Duodenal mucosa (tissue), 2 donors: ENCODE measurements at regions not wholly inside any gene's neighbourhood (a gene's known extent, or its start where the extent isn't known, plus 50 kb on each side); places are given as distances from the start of the nearest gene placed in this dataset.
"Not testable (repeated sequence)": the region's sequence is repeated elsewhere in the genome, so short reads cannot be mapped to it uniquely, and the experiment has no call there.

Experiments used
- H3K27ac ChIP-seq: one replicate; pipeline ENCODE4 v1.7.0; 2013; ENCODE audit warnings: low read depth, low read length
- H3K27me3 ChIP-seq, 2 donors: one replicate each; pipeline ENCODE4 v1.7.0; 2013; ENCODE audit warnings: low read length in 2 of 2, control low read depth in 1 of 2; ENCODE audit not compliant: insufficient read depth in 2 of 2, control insufficient read depth in 1 of 2
- H3K36me3 ChIP-seq, 2 donors: one replicate each; pipeline ENCODE4 v1.7.0; 2013; ENCODE audit warnings: low read length in 2 of 2, control low read depth in 1 of 2; ENCODE audit not compliant: insufficient read depth in 2 of 2, control insufficient read depth in 1 of 2
- H3K4me1 ChIP-seq, 2 donors: one replicate each; pipeline ENCODE4 v1.7.0; 2013; ENCODE audit warnings: low read length in 2 of 2, control low read depth in 1 of 2; ENCODE audit not compliant: insufficient read depth in 2 of 2, control insufficient read depth in 1 of 2
- H3K4me3 ChIP-seq, 2 donors: one replicate each; pipeline ENCODE4 v1.7.0; 2013; ENCODE audit warnings: low read length in 2 of 2, low read depth in 1 of 2
- H3K9ac ChIP-seq, 2 donors: one replicate each; pipeline ENCODE4 v1.7.0; 2013; ENCODE audit warnings: low read length in 2 of 2, low read depth in 1 of 2
- H3K9me3 ChIP-seq, 2 donors: one replicate each; pipeline ENCODE4 v1.7.0; 2013; ENCODE audit warnings: low read length in 2 of 2, control low read depth in 1 of 2; ENCODE audit not compliant: control insufficient read depth in 1 of 2

DNA sequence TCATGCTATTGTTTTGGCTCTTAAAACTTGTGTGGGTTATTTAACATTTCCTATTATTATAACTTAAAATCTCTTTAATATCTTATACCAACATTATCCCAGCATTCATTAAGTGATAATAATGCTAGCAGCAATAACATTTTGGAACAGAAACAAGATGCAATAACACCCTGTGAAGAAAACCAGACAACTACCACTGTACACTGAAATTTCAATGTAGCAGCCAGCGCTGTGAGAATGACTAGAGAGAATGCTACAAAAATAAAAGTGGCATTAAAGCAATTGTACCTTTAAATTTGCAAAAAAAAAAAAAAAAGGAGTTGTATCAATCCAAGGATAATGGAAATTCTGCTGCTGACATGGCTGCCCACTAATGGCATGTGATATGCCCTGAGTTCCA is 269.9 kb downstream of the TTC32 start:
- H3K4me1 ChIP-seq = no peaks in the 10 kb centered on the region
- no peak overlapping the region for H3K9ac ChIP-seq
- no peak overlapping the region for H3K4me3 ChIP-seq
- peaks cover 0 to 11% of the 10 kb centered on the region in 2 donors for H3K9me3 ChIP-seq
- H3K27ac ChIP-seq = no peak overlapping the region
- H3K36me3 ChIP-seq = no peaks in the 10 kb centered on the region
- H3K27me3 ChIP-seq = no peaks in the 10 kb centered on the region

DNA sequence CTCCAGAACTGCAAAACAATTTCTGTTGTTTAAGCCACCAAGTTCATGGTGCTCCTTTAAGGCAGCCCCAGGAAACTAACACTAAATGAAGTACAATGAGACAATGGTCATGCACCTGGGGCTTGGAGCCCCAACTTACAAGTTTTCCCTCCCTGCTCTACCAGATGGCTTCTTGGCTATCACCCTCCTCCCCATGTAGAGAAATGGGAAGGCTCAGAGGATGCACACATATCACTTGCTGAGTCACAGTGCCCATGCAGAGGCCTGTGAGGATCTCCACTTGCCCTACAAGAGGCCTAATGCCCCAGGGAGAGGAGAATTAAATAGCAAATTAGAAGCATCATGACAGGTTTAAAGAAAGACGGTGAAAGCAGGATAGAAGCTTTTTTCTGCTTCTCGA is 270.9 kb downstream of the TTC32 start:
- Histone ChIP-seq H3K4me1 (no peaks in the 10 kb centered on the region), H3K9me3 (peaks cover 4 to 12% of the 10 kb centered on the region in 2 donors), H3K36me3 (no peaks in the 10 kb centered on the region), H3K27ac (no peak overlapping the region), H3K4me3 (no peak overlapping the region), H3K27me3 (no peaks in the 10 kb centered on the region), H3K9ac (no peak overlapping the region)

- Histone ChIP-seq H3K9me3 (peaks cover 4 to 12% of the 10 kb centered on the region in 2 donors), H3K9ac (no peak overlapping the region), H3K4me1 (no peaks in the 10 kb centered on the region)
These were observed 268.9 kb upstream of the OSR1 start for GRCh38 chr2:19627359-19627758.

DNA sequence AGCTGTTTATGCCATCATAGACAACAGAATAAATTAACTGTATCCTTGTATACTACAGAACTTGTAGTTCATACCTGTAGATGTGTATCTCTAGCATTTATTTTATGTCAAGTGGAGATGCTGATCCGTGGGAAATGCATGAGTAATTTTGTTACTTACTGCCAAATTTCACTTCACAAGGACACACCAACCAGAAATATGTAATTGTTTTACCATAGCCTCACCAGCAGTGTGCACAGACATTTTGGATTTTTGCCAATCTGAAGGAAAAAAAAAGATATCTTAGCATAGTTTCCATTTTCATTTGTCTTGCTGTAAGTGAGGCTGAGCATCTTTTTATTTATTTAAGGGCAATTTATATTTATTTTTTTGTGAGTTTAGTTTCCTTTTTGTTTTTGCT is 265.1 kb upstream of the OSR1 start:
- peaks cover 8 to 12% of the 10 kb centered on the region in 2 donors for H3K9me3 ChIP-seq
- H3K27ac ChIP-seq = no peak overlapping the region
- H3K27me3 ChIP-seq = no peaks in the 10 kb centered on the region
- no peaks in the 10 kb centered on the region for H3K4me1 ChIP-seq
- no peak overlapping the region for H3K9ac ChIP-seq
- no peak overlapping the region for H3K4me3 ChIP-seq
- H3K36me3 ChIP-seq = no peaks in the 10 kb centered on the region

More at GRCh38 chr2:19627359-19627758, 268.9 kb upstream of the OSR1 start:
- no peaks in the 10 kb centered on the region for H3K27me3 ChIP-seq
- no peak overlapping the region for H3K27ac ChIP-seq
- H3K4me3 ChIP-seq = no peak overlapping the region
- H3K36me3 ChIP-seq = no peaks in the 10 kb centered on the region

GRCh38 chr2:19617257-19617848 is 258.9 kb upstream of the OSR1 start:
- H3K4me1 ChIP-seq = no peaks in the 10 kb centered on the region

DNA sequence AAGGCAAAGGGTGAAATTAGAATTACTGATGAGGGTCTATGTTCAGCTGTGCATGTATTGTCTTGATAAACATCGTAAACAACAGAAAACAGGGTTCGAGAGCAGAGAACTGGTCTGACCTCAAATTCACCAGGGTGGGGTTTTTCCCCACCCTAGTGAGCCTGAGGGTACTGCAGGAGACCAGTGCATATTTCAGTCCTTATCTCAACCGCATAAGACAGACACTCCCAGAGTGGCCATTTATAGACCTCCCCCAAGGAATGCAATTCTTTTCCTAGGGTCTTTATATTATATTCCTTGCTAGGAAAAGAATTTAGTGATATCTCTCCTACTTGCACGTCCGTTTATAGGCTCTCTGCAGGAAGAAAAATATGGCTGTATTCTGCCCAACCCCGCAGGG is 257.0 kb upstream of the OSR1 start:
- not testable (repeated sequence) for H3K4me1 ChIP-seq, H3K36me3 ChIP-seq, H3K27ac ChIP-seq, H3K27me3 ChIP-seq, H3K9ac ChIP-seq, H3K4me3 ChIP-seq
- H3K9me3 ChIP-seq = peaks cover 18 to 19% of the 10 kb centered on the region in 2 donors

More at GRCh38 chr2:19617257-19617848, 258.9 kb upstream of the OSR1 start:
- Histone ChIP-seq H3K9me3 (peaks cover 18 to 19% of the 10 kb centered on the region in 2 donors), H3K36me3 (no peaks in the 10 kb centered on the region), H3K9ac (no peak overlapping the region), H3K27me3 (no peaks in the 10 kb centered on the region), H3K27ac (no peak overlapping the region), H3K4me3 (no peak overlapping the region)

DNA sequence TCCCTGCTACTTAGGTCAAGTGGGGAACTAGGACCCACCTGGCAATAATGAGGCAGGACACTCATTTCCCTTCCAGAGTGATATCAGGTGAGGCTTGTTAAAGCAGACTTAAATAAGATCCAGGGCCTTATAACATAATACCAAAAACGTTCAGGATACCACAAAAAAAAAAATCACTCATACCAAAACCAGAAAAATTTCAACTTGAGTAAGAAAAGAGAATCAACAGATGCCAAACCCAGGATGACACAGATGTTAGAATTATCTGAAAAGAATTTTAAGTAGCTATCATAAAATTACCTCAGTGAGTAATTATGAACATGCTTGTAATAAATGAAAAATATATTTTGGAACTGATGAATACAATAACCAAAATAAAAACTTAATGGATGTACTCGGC is 255.6 kb upstream of the OSR1 start:
- no peaks in the 10 kb centered on the region for H3K27me3 ChIP-seq
- peaks cover 17 to 19% of the 10 kb centered on the region in 2 donors for H3K9me3 ChIP-seq
- no peak overlapping the region for H3K9ac ChIP-seq
- H3K36me3 ChIP-seq = no peaks in the 10 kb centered on the region
- no peak overlapping the region for H3K4me3 ChIP-seq
- H3K4me1 ChIP-seq = no peaks in the 10 kb centered on the region
- H3K27ac ChIP-seq = no peak overlapping the region

DNA sequence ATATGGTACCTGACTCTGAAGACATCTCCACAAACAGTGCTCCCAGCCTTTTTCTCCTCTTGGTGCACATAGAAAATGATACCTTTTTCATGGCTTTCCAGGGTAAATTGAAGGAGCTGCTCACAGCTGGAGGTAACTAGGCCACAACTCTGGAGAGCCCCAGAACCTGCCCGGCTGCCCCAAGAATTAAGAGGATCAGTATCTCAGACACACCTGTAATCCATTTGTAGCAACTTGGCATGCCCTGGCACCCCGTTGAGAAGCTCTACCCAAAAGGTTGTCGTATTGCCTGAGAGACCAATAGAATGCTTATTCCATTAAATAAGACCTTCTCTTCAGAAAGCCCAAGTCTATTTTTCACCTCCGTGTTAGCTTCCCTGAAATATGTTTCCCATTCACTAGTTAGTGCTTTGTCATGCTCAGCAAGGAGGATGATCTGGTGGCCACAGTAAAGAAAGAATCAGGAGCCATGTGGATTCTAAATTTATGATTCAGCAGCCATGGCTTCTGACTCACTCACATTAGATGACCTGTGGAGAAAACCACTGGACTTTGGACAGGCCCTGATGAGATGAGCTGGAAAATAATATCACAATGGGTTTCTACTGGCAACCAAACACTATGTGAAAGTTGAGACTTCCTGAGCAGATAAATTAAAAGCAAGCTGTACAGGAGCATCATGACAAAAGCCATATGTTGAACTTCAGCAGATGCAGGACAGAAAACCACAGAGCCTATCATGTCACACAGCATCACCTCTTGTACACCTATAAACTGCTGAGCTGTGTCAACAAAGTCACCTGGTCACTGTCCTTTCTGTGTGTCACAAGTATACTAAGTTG is 253.3 kb upstream of the OSR1 start:
- Histone ChIP-seq H3K9me3 (peaks cover 12 to 14% of the 10 kb centered on the region in 2 donors), H3K4me1 (no peaks in the 10 kb centered on the region), H3K27me3 (no peaks in the 10 kb centered on the region), H3K9ac (no peak overlapping the region), H3K4me3 (no peak overlapping the region), H3K36me3 (no peaks in the 10 kb centered on the region), H3K27ac (no peak overlapping the region)

DNA sequence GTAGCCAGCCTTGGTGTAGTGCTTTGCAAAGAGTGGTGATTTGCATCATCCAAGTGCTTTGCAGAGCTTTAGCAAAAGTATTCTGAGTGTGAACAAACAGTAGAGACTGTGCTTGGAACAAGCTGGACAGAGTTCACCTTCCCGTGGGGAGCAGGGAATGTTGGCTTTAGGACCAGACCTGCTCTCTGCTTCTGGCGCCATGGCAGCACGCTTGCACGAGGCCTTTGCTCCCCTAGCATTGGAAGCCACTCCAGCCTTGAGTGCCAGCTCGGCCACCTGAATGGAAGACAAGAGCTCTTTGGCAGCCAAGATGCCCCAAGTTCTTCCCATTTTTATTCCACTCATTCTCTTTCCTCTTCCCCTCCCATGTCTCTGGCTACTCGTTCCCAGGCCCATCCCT is 250.8 kb upstream of the OSR1 start:
- Histone ChIP-seq H3K27ac (no peak overlapping the region), H3K9ac (no peak overlapping the region), H3K9me3 (peaks cover 0 to 5% of the 10 kb centered on the region in 2 donors), H3K4me1 (no peaks in the 10 kb centered on the region), H3K27me3 (no peaks in the 10 kb centered on the region), H3K36me3 (no peaks in the 10 kb centered on the region), H3K4me3 (no peak overlapping the region)

DNA sequence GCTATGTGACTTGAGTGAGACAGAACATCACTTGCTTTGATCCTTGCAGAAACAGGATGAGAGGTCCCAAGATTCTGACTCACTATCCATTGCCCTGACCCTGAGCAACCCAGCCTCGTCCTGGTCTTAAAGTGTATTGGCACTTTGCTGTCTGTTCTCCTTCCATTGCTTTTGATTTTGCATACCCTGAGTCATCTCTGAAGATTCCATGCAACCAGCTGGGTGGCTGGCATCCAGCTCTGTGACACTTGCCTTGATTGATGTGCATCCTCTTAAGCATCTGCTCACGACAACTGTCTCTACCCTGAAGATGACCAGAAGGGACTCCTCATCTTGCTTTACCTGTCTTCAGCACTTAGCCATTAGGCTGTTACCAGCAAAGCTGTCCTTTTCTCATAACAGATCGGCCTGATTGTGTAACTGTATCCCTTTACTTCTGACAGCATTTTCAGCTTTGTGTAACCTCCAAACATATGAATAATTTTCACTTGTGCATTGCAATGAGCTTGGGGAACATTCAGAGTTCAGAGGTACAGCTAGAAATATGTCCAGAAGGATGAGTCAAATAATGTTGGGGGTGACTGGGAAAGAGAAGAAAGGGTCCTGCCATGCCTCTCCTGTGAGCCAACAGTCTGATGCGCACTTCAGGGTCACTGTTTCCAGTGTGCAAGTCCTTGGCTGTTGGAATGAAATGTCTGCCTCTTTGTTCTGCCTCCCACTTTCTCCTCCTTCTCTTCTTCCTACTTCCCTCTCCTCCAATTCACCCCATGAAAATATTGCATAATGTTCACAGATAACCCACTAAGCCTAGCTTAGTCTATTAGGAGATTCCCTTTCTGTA is 249.7 kb upstream of the OSR1 start:
- H3K36me3 ChIP-seq = no peaks in the 10 kb centered on the region
- no peaks in the 10 kb centered on the region for H3K4me1 ChIP-seq
- H3K27me3 ChIP-seq = no peaks in the 10 kb centered on the region
- H3K27ac ChIP-seq = no peak overlapping the region
- no peak overlapping the region for H3K4me3 ChIP-seq
- H3K9ac ChIP-seq = no peak overlapping the region
- H3K9me3 ChIP-seq = no peaks in the 10 kb centered on the region
